Skin epidermis (tissue), 12 donors: ENCODE measurements at regions not wholly inside any gene's neighbourhood (a gene's known extent, or its start where the extent isn't known, plus 50 kb on each side); places are given as distances from the start of the nearest gene placed in this dataset.
"Not testable (repeated sequence)": the region's sequence is repeated elsewhere in the genome, so short reads cannot be mapped to it uniquely, and the experiment has no call there.

Experiments
- H3K27ac ChIP-seq, 21 experiments: fragments of 200-600 bp; sonication (generic) in 11 of 21; one replicate each; pipeline ENCODE4 v1.5.0; 2020; ENCODE audit warnings: mild to moderate bottlenecking in 3 of 21, inconsistent platforms in 2 of 21, moderate library complexity in 2 of 21
- H3K4me3 ChIP-seq, 7 experiments: fragments of 200-600 bp; sonication (generic) in 2 of 7; one replicate each; pipeline ENCODE4 v1.5.0; 2020; ENCODE audit warnings: inconsistent platforms in 2 of 7, mild to moderate bottlenecking in 2 of 7, moderate library complexity in 1 of 7

GRCh38 chr7:69498671-69499070, 99.6 kb upstream of the AUTS2 start:
- Histone ChIP-seq H3K27ac (no peak overlapping the region), H3K4me3 (no peak overlapping the region)

- no peak overlapping the region for H3K4me3 ChIP-seq
- no peak overlapping the region for H3K27ac ChIP-seq
Measured at GRCh38 chr7:69502358-69502757, 95.9 kb upstream of the AUTS2 start.

GRCh38 chr7:69504733-69505420, 93.4 kb upstream of the AUTS2 start:
- Histone ChIP-seq H3K27ac (no peak overlapping the region), H3K4me3 (no peak overlapping the region)

- Histone ChIP-seq H3K4me3 (no peak overlapping the region), H3K27ac (no peak overlapping the region)
Measured at GRCh38 chr7:69508736-69509135, 89.5 kb upstream of the AUTS2 start.

GRCh38 chr7:69510114-69510513, 88.2 kb upstream of the AUTS2 start:
- Histone ChIP-seq H3K4me3 (no peak overlapping the region), H3K27ac (no peak overlapping the region)

GRCh38 chr7:69515495-69516212, 82.6 kb upstream of the AUTS2 start:
- Histone ChIP-seq H3K4me3 (no peak overlapping the region), H3K27ac (no peak overlapping the region)

- H3K4me3 ChIP-seq: no peak overlapping the region
- H3K27ac ChIP-seq: no peak overlapping the region
Measured at GRCh38 chr7:69516238-69516820, 81.9 kb upstream of the AUTS2 start.

- no peak overlapping the region for H3K4me3 ChIP-seq
- H3K27ac ChIP-seq: no peak overlapping the region
Measured at GRCh38 chr7:69517985-69518704, 80.1 kb upstream of the AUTS2 start.

GRCh38 chr7:69518705-69519077, 79.6 kb upstream of the AUTS2 start:
- no peak overlapping the region for H3K4me3 ChIP-seq
- no peak overlapping the region for H3K27ac ChIP-seq

- no peak overlapping the region for H3K27ac ChIP-seq
Measured at GRCh38 chr7:69526570-69526969, 71.7 kb upstream of the AUTS2 start.

GRCh38 chr7:69527706-69528105, 70.6 kb upstream of the AUTS2 start:
- no peak overlapping the region for H3K4me3 ChIP-seq
- H3K27ac ChIP-seq: no peak overlapping the region

More at GRCh38 chr7:69526570-69526969, 71.7 kb upstream of the AUTS2 start:
- H3K4me3 ChIP-seq: no peak overlapping the region

GRCh38 chr7:69531050-69531449, 67.2 kb upstream of the AUTS2 start:
- Histone ChIP-seq H3K27ac (no peak overlapping the region), H3K4me3 (no peak overlapping the region)

- no peak overlapping the region for H3K4me3 ChIP-seq
- no peak overlapping the region for H3K27ac ChIP-seq
Measured at GRCh38 chr7:69534461-69535041, 63.7 kb upstream of the AUTS2 start.

GRCh38 chr7:69537691-69538090, 60.6 kb upstream of the AUTS2 start:
- no peak overlapping the region for H3K27ac ChIP-seq

GRCh38 chr7:69539531-69539930, 58.7 kb upstream of the AUTS2 start:
- Histone ChIP-seq H3K4me3 (no peak overlapping the region), H3K27ac (no peak overlapping the region)

More at GRCh38 chr7:69537691-69538090, 60.6 kb upstream of the AUTS2 start:
- H3K4me3 ChIP-seq: no peak overlapping the region

- Histone ChIP-seq H3K4me3 (no peak overlapping the region), H3K27ac (no peak overlapping the region)
Measured at GRCh38 chr7:69540287-69540686, 58.0 kb upstream of the AUTS2 start.

GRCh38 chr7:69541779-69542432, 56.4 kb upstream of the AUTS2 start:
- H3K27ac ChIP-seq, H3K4me3 ChIP-seq: not testable (repeated sequence)

- no peak overlapping the region for H3K4me3 ChIP-seq
Measured at GRCh38 chr7:69545175-69545574, 53.1 kb upstream of the AUTS2 start.

More at GRCh38 chr7:69545175-69545574, 53.1 kb upstream of the AUTS2 start:
- no peak overlapping the region for H3K27ac ChIP-seq
